ENCODE measurements at regions not wholly inside any gene's neighbourhood (a gene's known extent, or its start where the extent isn't known, plus 50 kb on each side); places are given as distances from the start of the nearest gene placed in this dataset.

- TF ChIP-seq CTCF (IDR thresholded peaks at IDR 0.05) (no peak), NRF1 (IDR thresholded peaks at IDR 0.05; ENCODE audit: low read depth, low read length) (no peak), RXRA (IDR thresholded peaks at IDR 0.05; ENCODE audit: borderline replicate concordance, low read depth) (no peak), RFX5 (IDR thresholded peaks at IDR 0.05; ENCODE audit: low read length) (no peak), EP300 (IDR thresholded peaks at IDR 0.05; ENCODE audit: borderline replicate concordance in 1 of 2, low read depth in 1 of 2, low read length in 1 of 2) (no peak), JUND (IDR thresholded peaks at IDR 0.05) (no peak), SMC3 (IDR thresholded peaks at IDR 0.05; ENCODE audit: low read depth, low read length) (no peak), EZH2phosphoT487 (IDR thresholded peaks at IDR 0.05; ENCODE audit: borderline replicate concordance, low read depth) (no peak), USF2 (IDR thresholded peaks at IDR 0.05; ENCODE audit: borderline replicate concordance, low read depth, low read length) (no peak)
Measured at GRCh38 chr18:42611134-42611533, 504.4 kb downstream of the RIT2 start.
